ENCODE measurements at regions not wholly inside any gene's neighbourhood (a gene's known extent, or its start where the extent isn't known, plus 50 kb on each side); places are given as distances from the start of the nearest gene placed in this dataset.

DNA sequence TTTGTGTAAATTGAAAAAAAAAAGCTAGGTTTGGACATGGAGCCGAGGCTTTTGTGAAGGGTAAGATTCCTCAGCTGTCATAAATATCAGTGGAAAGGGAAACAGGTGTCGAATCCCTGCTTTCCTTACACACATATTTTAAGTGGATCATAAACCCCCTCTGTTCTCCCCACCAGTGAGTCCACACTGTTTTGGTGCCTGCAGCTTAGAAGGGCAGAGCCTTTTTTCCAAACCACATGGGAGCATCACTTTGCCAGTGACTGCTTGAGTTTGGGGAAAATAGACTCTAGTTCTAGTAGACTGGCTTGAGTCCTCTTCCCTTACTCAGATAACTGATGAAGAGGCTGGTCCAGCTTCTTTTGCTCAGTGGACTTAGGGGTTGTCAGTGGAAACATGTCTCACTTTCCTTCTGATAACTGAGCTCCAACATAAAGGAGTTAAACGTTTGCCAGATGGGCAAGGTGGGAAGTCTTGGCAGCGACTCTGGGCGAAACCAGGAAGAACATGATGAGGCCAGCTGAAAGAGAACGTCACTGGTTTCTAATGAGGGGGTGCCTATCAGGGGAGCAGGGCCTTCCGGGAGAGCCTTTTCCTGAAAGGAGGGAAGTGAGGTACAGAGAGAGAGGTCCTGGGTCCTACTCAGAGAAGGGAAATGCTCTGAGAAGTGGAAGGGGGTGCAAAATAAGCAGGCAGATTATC, 168.1 kb upstream of the PARP11 start:
- TF ChIP-seq POLR2A (IDR thresholded peaks at IDR 0.05; ENCODE audit: borderline replicate concordance, extremely low read depth, insufficient read depth, insufficient read length) = no peak
- no peak for TF ChIP-seq TCF7L2 (IDR thresholded peaks at IDR 0.05; ENCODE audit: borderline replicate concordance, extremely low read depth, insufficient read depth, insufficient read length)
- TF ChIP-seq EZH2phosphoT487 (IDR thresholded peaks at IDR 0.05; ENCODE audit: borderline replicate concordance) = no peak
- no peak for TF ChIP-seq SP1 (IDR thresholded peaks at IDR 0.05; ENCODE audit: low read depth)
- no peak for TF ChIP-seq JUND (IDR thresholded peaks at IDR 0.05)

Data from HCT116 (cell line).